Body of pancreas (tissue), 4 donors: ENCODE measurements at regions not wholly inside any gene's neighbourhood (a gene's known extent, or its start where the extent isn't known, plus 50 kb on each side); places are given as distances from the start of the nearest gene placed in this dataset.

Experiments used
- ATAC-seq: fragments of 150-250 bp; one replicate; pipeline ENCODE4 v1.9.1; 2016
- DNase-seq, 4 donors: peaks; one replicate each; pipeline ENCODE4 v3.0.0-alpha.2; 2019
- H3K27ac ChIP-seq, 4 donors: fragments of 200-600 bp; sonication (generic); 1 replicate in 3 of 4; 2 replicates in 1 of 4; pipeline versions ENCODE4 v1.5.1 to v1.6.1; 2016 to 2019; ENCODE audit warnings: mild to moderate bottlenecking in 1 of 4, mixed read lengths in 1 of 4, moderate library complexity in 1 of 4
- H3K27me3 ChIP-seq, 2 donors: fragments of 200-600 bp; sonication (generic); one replicate each; pipeline ENCODE4 v1.6.0; 2016; ENCODE audit warnings: mild to moderate bottlenecking in 1 of 2
- H3K36me3 ChIP-seq, 2 donors: fragments of 200-600 bp; sonication (generic); replicated peaks in 1 of 2; 2 replicates each; pipeline ENCODE4 v1.5.1; 2016; ENCODE audit warnings: low read depth in 2 of 2; ENCODE audit not compliant: insufficient read depth in 1 of 2
- H3K4me1 ChIP-seq: fragments of 200-600 bp; sonication (generic); one replicate; pipeline ENCODE4 v1.6.0; 2016
- H3K4me3 ChIP-seq, 2 donors: fragments of 200-600 bp; sonication (generic); 1 replicate in 1 of 2; 2 replicates in 1 of 2; pipeline ENCODE4 v1.5.1; 2016 to 2019
- H3K9me3 ChIP-seq, 3 donors: fragments of 200-600 bp; sonication (generic); 1 replicate in 2 of 3; 2 replicates in 1 of 3; pipeline ENCODE4 v1.5.1; 2016
- CTCF ChIP-seq, 7 experiments: fragments of 450-650 bp in 4 of 7; fragments of 200-600 bp in 3 of 7; sonication (generic) in 3 of 7; IDR thresholded peaks; one replicate each; pipeline ENCODE4 v1.5.1; 2016 to 2019; ENCODE audit warnings: antibody characterized with exemption in 7 of 7
- POLR2A ChIP-seq, 3 donors: fragments of 450-650 bp; IDR thresholded peaks; one replicate each; pipeline ENCODE4 v1.6.1; 2016; ENCODE audit warnings: antibody characterized with exemption in 3 of 3, mild to moderate bottlenecking in 2 of 3
- WGBS, 2 donors: methylation state at CpG; one replicate each; pipeline ENCODE4 v1.1.5; 2017; 5-methylcytosine and 5-hydroxymethylcytosine counted together
- intact Hi-C: fragments of 100-400 bp; cut with DNase I; formaldehyde crosslinking; loops from one replicate; pipeline ENCODE4 v1.15.1; 2023

DNA sequence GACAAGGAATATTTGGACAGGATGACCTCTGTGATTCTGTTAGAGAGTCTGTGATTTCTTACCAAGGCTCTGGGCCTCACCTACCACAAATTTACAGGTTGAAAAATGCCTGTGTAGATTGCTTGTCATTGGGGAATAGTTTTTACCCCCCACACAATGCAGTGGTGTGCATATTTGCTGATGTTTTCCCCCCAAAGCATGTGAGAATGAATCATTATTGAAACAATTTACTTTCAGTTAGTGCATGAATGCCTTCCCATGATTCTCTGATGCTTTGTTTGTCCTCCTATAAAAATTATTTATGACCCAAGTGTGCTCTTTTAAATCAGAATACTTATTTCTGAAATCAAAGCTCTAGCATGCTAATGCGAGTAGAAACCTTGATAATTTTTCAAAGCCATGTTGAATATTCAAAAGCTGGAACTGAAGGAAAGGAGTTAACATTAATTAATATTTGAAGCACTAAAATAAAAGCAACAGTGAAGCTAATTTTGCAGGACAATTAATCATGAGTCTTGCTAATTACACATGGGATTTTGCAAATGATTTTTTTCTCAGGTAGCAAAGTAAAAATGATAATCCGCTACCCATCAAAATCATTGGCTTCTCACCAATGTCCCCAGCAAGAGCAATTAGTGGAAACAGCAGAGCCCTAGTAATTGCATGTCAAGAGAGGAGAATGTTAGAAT is 361.2 kb upstream of the HNRNPA3 start:
- ATAC-seq (no peak), DNase-seq (no peak)
- no peak overlapping the region for H3K4me3 ChIP-seq
- intact Hi-C loops = no loop called here
- H3K9me3 ChIP-seq = no peaks in the 10 kb centered on the region
- no peaks in the 10 kb centered on the region for H3K4me1 ChIP-seq
- TF ChIP-seq CTCF (IDR thresholded peaks at IDR 0.05) (no peak), POLR2A (IDR thresholded peaks at IDR 0.05) (no peak)
- no peaks in the 10 kb centered on the region for H3K36me3 ChIP-seq
- H3K27me3 ChIP-seq = no peaks in the 10 kb centered on the region
- 84 to 93% methylated on average over 2 of the region's 2 CpGs for WGBS, 2 donors
- no peak overlapping the region for H3K27ac ChIP-seq

DNA sequence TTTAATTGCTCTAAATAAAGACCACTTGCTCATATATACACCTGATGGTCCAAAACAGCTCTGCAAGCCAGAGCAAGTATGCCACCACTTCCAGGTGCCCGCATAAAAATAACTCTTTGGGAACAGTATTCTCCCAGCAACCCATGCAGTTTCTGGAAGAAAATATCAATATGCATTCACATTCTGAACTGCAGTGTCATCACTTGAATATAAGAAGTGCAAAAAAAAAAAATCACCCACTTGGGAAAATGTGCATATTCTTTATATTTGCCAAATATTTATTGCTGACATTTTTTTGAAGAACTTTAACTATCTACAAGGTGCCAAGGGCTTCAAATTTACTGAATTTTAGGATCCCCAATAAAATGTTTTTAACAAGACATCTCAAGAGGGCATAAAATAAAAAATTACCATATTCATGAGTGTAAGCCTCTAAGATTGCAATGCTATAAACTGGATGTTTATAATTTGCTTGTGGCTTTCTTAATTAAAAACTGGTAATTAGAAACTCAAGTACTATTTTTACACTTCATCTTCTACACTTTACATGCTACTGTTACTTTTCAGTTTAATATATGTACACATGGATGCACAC is 360.6 kb upstream of the HNRNPA3 start:
- Histone ChIP-seq H3K27me3 (no peaks in the 10 kb centered on the region), H3K27ac (no peak overlapping the region), H3K4me3 (no peak overlapping the region), H3K4me1 (no peaks in the 10 kb centered on the region), H3K36me3 (no peaks in the 10 kb centered on the region), H3K9me3 (no peaks in the 10 kb centered on the region)
- TF ChIP-seq CTCF (IDR thresholded peaks at IDR 0.05) (no peak), POLR2A (IDR thresholded peaks at IDR 0.05) (no peak)
- WGBS, 2 donors = 89 to 95% methylated on average over 1 of the region's 1 CpG
- intact Hi-C loops = no loop called here
- DNase-seq = no peak
- no peak for ATAC-seq

DNA sequence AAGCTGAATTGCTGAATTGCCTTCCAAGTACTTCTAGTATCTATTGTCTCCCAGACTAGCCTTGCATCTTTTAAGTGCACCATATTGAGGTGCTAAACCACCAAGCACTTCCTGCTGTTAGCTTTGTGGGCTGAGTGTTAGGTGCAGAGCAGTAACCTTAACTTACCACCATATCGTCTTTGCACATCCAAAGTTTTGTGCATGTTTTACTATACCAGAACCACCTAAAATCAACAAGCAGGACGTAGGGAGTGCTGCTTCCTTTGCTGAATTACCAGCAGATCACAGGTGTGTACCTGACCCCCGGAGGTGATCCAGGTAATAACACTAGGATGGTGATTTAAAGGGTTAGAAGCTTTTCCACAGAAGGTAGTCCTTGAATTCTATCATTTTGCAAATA is 359.9 kb upstream of the HNRNPA3 start:
- WGBS, 2 donors = 26 to 32% methylated on average over 3 of the region's 3 CpGs
- no peaks in the 10 kb centered on the region for H3K36me3 ChIP-seq
- H3K9me3 ChIP-seq = no peaks in the 10 kb centered on the region
- no peak overlapping the region for H3K27ac ChIP-seq
- ATAC-seq (no peak), DNase-seq (no peak)
- TF ChIP-seq POLR2A (IDR thresholded peaks at IDR 0.05) (no peak), CTCF (IDR thresholded peaks at IDR 0.05) (no peak)
- no peaks in the 10 kb centered on the region for H3K27me3 ChIP-seq
- no peak overlapping the region for H3K4me3 ChIP-seq
- intact Hi-C loops = no loop called here
- H3K4me1 ChIP-seq = no peaks in the 10 kb centered on the region

- no peak overlapping the region for H3K27ac ChIP-seq
- no peaks in the 10 kb centered on the region for H3K27me3 ChIP-seq
- H3K36me3 ChIP-seq = no peaks in the 10 kb centered on the region
- H3K9me3 ChIP-seq = no peaks in the 10 kb centered on the region
- H3K4me3 ChIP-seq = no peak overlapping the region
- intact Hi-C loops = no loop called here
- ATAC-seq (no peak), DNase-seq (no peak)
- H3K4me1 ChIP-seq = no peaks in the 10 kb centered on the region
- TF ChIP-seq CTCF (IDR thresholded peaks at IDR 0.05) (no peak), POLR2A (IDR thresholded peaks at IDR 0.05) (no peak)
- WGBS, 2 donors = 37 to 40% methylated on average over 1 of the region's 1 CpG
Observed at GRCh38 chr2:176854062-176854461, 358.5 kb upstream of the HNRNPA3 start.

DNA sequence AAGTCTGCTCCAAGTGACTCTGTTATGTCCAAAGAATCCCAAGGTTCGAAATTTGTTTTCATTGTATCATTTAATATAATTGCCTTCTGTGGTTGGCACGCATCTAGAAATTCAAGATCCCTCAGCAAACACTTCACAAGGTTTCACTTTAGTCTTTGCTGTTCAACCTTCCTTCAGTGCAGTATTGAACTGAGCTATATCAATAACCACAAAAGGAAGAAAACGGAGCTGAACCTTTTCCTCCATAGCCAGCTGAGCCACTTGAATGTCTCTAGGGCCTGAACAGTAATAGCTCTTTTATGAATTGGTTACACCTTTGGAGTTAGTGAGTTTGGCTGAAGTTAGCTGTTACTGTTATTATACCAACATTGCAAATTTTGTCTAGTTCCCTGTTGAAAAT is 357.7 kb upstream of the HNRNPA3 start:
- H3K4me1 ChIP-seq = no peaks in the 10 kb centered on the region
- H3K9me3 ChIP-seq = no peaks in the 10 kb centered on the region
- no peak for TF ChIP-seq CTCF (IDR thresholded peaks at IDR 0.05)
- no peak for TF ChIP-seq POLR2A (IDR thresholded peaks at IDR 0.05)
- H3K36me3 ChIP-seq = no peaks in the 10 kb centered on the region
- no peak overlapping the region for H3K4me3 ChIP-seq
- ATAC-seq (no peak), DNase-seq (no peak)
- no peak overlapping the region for H3K27ac ChIP-seq
- intact Hi-C loops = no loop called here
- WGBS, 2 donors = 77 to 79% methylated on average over 3 of the region's 3 CpGs
- H3K27me3 ChIP-seq = no peaks in the 10 kb centered on the region
